ENCODE measurements at regions not wholly inside any gene's neighbourhood (a gene's known extent, or its start where the extent isn't known, plus 50 kb on each side); places are given as distances from the start of the nearest gene placed in this dataset.
"Not testable (repeated sequence)": the region's sequence is repeated elsewhere in the genome, so short reads cannot be mapped to it uniquely, and the experiment has no call there.

DNA sequence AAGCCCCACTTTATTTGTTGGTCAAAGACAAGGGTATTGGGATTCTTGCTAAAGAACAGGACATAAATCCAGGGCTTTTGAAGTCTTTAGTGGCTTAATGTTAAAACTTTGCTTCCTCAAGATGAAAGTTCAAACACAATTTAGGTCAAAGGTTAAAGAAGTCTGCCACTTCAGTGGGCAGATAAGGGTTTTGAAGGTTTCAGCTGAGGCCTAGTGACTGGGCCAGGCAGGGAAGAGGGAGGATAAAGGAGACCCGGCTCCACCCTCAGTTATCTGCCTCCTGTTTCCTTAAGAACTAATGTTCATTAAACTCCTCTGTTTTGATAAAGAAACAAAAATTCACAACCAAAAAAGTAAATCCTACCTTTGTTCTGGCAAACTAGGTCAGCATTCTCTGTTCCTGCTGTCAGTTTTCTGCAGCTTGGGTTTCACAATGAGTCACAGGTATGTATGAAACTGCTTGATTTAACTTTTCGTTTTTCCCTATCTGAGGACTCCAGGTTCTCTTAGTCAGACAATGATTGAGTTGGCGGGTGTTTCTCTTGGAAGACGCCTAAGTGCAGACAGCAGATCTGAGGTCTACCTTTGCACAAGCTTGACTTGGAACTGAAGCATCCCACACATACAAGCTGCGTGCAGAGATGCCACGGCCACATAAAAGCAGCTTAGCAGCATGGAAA is 208.3 kb downstream of the EXOC5 start:
- DNase-seq, result peak; percentile 3

DNA sequence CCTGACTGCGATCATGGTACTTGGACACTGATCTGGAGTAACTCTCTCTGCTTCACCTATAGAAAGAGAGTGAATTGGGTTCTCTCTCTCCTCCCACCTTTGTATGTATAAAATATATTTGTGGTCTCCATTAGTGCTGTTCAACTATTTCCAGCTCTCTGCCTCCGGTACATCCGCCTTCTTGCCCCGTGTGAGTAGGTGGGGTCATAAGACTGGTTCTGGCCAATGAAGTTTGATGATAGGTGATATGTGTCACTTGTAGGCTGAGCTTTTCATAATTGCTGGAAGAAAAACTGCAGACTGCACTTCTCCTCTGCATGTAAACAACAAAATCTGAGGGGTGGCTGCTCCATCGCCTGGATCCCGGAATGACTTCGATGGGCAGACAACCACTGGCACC is 210.4 kb downstream of the EXOC5 start:
- no peak for DNase-seq

DNA sequence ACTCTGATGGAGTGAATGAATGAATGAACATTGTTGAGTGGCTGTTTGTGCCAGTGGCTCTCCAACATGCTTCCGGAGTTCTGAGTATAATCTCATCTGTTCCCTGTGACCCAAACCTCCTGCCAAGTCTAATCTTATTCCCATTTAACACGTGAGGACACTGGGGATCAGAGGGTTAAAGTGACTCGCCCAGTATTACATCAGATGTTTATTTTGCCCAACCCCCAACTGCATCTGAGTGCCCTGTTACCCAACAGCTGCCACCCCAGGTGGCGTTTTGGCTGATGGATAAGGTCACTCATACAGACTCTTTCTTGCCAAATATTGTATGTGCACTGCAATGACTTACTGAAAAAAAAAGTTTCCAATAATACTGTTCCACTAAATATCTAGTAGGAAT is 210.9 kb downstream of the EXOC5 start:
- no peak for DNase-seq

DNA sequence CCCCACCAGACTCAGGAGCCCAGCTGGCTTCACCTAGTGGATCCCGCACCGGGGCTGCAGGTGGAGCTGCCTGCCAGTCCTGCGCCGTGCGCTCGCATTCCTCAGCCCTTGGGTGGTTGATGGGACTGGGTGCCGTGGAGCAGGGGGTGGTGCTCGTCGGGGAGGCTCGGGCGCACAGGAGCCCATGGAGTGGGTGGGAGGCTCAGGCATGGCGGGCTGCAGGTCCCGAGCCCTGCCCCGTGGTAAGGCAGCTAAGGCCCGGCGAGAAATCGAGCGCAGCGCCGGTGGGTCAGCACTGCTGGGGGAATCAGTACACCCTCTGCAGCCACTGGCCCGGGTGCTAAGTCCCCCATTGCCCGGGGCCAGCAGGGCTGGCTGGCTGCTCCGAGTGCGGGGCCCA is 212.2 kb downstream of the EXOC5 start:
- DNase-seq, result not testable (repeated sequence)

DNA sequence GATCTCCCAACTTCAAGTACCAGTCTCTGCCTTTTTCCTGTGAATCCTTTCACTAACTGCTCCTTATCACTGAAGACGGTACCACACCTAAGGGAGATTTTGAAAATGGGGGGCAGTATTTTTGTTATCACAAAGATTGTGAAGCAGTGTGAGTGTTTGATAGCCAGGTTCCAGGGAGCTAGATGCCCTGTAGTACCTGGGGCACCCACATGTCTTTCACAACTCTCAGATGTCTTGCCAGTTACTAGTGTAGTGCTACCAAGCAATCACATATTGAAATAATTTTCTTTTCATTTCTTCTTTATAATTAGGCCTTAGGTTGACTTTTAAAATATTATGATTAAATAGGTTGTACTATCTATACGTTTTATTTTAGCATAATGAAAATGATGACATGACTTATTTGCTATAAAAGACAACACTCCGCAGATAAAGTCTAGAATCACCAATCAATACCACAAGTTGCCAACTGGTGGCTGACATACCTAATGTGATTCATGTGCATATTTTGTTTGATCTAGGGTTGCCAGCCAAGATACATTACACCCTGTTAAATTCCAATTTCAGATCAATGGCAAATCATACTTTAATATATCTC is 215.9 kb downstream of the EXOC5 start:
- no peak for DNase-seq

DNA sequence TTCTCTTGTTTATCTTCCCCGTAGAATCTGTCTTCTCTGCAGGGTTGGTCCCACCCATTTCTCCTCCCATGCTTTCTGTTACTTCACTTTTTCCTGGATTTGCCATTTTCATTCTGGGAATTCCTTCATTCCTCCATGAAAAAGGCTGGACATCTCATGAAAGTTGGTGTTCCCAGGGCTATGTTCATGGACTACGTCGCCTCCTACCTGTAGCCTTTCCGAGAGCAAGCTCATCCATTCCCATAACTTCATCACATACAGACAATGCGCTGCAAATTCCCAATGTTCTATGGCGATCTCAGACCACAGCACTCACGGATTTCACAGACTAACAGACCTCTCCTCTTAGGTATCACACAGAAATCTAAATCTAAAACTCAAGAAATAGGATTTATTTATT is 217.1 kb downstream of the EXOC5 start:
- no peak for DNase-seq

DNA sequence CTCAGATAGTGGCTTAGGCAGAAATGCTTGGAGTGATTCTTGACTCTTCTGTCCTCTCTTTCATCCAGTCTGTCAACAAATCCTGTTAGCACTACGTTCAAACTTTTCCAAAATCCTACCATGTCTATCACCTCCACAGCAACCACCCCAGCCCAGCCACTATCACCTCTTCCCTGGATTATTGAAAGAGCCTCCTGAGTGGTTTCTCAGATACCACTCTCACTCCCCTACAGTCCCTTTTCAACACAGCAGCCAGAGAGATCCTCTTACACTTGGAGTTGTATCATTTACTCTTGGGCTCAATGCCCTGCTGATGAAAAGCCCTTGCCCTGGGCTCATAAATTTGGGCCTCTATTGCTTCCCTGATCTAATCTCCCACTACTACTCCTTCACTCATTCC is 218.9 kb downstream of the EXOC5 start:
- no peak for DNase-seq

DNA sequence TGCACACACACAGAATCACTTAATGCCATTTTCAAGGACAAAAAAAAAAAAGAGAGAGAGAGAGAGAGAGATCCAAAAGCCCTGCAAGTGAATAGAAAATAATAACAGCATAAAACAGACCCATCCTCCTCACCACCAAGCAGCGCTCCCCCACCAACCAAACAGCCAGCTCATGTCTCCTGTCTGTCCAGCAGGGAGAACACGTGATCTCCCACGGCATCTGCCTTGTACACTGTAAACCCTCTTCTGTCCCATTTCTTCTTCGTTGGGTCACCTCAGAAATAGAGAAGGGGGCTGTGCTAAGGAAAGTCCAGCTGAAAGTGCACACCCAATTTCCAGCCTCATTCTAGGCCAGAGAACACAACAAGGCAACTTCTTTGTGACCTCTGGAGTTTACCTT is 222.5 kb downstream of the EXOC5 start:
- no peak for DNase-seq

DNA sequence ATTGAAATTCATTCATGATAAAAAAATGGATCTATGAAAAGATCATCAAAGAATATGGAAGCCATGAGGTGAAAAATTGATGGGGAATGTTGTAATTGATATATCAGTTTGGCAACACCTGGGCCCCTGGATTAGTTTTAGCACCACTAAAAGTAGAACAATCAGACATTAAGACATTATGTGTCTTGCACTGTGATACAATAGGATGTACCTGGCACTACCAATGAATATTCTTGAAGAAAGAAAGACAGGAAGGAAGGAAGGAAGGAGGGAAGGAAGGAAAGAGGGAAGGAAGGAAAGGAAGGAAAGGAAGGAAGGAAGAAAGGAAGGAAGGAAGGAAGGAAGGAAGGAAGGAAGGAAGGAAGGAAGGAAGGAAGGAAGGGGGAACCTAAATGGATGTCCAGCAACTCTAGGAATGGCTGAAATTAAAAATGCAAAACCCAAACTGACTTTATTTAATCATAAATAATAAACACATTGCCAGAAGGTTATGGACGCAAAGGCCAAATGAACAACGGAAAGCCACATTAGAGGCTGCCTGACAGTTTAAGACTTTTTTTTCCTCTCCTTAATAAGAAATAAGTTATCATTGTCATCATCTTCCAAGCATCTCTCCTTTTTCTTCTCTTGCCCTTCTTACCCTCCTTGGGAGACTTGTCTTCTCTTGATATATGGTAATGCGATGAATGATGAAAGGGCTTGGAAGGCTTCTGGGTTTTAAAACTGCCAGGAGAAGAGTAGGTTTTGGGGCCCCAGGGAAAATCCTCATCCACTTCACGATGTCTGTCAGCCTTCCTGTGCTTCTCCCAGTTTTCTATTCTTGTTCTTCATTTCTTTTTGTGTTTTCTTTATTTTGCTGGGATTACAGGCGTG is 224.4 kb downstream of the EXOC5 start:
- not testable (repeated sequence) for DNase-seq

DNA sequence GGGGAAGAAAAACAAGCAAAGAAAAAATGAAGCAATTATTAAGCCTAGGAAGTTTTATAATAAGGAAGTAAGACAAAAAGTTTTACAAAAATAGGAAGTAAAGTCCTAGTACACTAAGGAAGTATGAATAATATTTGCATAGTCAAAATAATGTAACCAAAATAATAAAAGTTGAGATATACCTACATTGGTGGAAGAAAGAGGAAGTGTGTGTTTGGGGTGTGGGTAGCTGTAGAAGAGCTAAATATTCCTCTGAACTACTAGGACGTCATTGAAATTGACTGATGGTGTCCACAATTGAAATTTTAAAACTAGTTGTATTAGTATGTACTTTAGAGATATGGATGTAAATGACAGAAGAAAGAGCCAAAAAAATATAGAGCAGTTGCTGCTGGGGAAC is 228.4 kb upstream of the OTX2 start:
- DNase-seq, result no peak

DNA sequence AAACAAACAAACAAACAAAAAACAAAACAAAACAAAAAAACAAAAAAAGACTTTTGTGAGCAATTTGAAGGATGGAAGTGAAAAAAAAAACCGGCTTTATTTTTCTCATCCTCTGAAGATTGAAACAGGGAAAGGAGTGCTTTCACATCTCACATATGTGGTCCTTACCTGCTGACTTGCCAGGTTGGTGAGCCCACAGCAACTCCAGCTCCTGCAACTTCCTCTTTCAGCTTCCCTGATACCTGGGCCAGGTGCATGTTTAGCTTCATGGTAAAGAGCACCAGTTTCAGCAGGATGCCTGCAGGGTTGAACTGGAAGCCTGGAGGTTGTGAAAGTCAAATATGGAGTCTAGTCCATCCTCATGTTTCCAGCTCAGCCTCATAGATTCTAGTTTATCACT is 221.2 kb upstream of the OTX2 start:
- no peak for DNase-seq

DNA sequence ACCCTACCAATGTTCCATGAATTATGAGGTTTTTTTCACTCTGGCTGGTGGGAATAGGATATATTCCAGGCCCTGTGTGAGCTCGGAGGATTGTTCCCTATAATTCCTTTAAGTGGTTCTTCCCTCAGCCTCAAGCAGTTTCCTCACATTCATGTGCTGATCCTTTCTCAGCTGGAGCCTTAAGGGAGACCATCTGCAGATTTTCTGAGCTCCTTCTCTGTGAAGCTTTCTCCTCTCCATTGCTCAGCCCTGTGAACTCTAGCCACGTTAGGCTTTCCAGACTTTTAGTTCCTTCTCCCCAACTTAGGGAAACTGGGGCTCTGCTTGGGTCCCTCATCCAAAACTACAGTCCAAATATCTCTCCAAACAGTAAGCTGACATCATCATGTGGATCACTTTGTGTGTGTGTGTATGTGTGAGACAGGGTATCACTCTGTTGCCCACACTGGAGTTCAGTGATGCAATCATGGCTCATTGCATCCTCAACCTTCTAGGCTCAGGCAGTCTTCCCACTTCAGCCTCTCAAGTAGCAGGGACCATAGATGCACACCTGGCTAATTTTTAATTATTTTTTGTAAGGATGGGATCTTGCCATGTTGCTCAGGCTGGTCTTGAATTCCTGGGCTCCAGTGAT is 219.5 kb upstream of the OTX2 start:
- no peak for DNase-seq

DNA sequence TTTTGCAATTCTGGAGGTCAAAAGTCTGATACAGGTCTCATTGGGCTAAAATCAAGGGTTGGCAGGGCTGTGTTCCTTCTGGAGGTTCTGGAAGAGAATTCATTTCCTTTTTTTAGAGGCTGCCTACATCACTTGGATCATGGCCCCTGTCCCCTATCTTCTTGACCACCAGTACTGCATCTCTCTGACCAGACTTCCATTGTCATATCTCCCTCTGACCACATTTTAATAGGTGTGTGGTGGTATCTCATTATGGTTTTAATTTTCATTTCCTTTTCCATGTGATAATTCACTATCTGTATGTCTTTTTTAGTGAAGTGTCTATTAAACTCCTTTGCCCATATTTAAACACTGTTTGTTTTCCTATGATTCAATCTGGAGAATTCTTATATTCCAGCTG is 215.2 kb upstream of the OTX2 start:
- DNase-seq, result no peak

DNA sequence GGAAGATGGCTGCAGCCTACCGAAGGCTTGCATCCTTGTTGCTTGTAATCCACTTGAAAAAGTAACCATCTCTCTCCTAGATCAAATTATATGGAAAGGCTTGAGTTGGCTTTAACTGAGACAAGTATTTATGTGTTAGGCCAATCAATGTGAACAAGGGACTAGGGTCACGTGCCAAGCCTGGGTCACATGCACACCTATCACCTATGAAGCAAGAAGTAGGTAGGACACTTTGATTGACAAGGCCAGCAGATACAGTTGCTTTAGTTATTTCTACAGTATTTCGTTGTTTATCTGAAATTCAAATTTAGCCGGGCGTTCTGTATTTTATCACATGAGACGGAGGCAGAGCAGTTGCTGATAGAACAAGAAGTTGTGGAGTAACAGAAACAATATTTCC is 212.3 kb upstream of the OTX2 start:
- no peak for DNase-seq

DNA sequence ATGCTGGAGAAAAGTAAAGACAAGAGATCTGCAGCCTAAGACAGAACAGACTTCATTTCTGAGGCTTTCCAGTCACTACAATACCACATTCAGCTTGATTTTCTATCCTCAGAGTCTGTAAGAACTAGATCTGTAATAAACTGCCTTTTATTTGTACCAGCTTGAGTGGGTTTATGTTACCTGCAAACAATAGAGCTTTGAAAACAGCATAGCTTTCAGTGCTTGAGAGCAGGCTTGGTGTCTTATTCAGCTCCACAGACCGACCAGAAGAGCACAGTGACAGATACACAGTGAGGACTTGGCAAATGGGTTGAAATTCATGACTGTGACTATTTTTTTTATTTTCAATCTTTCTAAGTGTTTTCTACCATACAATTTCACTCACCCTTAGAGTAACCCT is 207.8 kb upstream of the OTX2 start:
- no peak for DNase-seq

DNA sequence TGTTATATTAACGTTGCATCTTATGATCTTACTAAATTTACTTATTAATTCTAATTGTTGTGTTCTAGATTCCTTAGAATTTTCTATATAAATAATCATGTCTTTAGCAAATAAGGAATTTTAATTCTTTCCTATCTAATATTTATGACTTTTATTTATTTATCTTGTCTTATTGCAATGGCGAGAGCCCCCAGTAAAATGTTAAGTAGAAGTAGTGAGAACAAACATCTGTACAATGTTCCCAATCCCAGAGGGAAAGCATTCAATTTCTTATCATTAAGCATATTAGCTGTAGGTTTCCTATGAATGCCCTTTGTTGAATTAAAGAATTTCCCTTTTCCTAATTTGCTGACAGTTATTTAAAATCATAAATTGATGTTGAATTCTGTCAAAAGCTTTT is 203.7 kb upstream of the OTX2 start:
- no peak for DNase-seq

DNA sequence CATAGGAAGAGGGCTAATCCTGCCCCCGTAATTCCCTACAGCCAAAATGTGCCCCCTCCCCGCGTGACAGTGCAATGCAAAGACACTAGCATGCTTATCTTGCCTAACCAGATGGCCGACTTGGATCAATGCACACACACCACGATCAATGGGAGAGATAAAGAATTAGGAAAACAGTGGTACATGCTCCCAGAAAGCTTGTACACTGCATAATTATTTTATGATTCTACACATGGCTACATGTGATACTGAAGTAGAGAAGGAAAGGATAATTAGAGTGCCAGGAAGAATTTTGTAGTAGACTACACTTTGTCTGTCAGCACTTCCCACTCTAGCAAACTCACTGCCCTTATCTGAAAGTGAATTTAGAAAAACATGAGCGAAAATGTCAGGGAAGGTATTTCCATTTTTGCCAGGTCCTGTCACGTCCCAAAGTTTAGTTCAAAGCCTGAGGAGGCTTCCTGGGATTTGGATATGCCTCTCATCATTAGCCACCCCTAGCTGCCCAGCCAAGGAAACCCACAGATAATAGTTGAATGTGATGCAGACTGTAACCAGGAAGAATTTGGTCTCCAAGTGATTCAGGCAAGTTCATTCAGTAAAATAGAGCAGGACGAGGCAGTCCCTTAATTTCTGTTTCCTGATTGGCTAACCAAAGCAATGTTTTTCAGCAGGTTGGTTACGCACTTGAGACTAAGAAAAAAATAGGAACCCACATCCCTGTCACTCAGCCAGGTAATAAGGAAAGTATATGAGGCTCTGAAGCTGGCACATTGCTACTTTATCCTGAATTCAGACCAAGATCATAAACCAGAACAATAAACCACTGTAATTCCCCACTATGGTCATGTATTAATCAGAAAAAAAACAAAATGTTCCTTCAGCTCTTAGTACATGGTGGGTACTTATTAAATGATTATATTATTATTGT is 199.6 kb upstream of the OTX2 start:
- DNase-seq, result peak; percentile 27

DNA sequence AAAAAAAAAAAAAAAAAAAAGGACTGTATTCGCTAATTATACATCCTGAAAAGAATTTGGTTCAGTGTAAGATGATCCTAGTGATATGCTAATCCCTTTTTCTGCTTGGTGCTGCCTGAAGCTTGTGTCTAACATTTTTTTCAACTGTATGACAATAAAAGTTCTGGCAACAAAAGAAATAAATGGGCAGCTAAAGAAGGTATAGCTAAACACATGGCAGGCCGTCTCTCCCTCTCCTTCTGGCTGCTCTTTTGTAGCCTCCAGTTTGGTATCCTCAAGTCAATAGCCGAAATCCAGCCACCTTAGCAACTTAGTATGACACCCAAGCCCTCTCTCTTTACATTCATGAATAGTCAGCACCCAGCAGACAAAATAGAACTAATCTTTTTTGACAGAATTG is 198.3 kb upstream of the OTX2 start:
- DNase-seq, result no peak

DNA sequence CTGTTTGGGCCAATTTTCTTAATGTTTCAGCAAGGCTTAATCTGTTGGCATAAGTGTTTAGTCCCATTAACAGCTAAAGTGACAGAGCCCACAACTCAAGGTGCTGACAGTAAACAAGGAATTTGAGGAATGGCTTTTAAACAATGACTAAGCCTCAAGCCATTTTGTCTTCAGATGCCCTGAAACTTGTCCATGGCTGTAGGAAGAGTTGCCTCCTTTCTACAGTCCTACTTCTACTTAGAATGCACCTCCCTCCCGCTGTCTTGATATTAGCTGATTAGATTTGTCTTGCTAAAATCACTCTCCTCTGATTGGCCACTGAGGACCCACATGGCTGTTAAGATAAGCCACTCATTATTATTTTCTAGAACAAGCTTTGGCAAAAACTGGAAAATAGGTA is 188.4 kb upstream of the OTX2 start:
- DNase-seq, result no peak

DNA sequence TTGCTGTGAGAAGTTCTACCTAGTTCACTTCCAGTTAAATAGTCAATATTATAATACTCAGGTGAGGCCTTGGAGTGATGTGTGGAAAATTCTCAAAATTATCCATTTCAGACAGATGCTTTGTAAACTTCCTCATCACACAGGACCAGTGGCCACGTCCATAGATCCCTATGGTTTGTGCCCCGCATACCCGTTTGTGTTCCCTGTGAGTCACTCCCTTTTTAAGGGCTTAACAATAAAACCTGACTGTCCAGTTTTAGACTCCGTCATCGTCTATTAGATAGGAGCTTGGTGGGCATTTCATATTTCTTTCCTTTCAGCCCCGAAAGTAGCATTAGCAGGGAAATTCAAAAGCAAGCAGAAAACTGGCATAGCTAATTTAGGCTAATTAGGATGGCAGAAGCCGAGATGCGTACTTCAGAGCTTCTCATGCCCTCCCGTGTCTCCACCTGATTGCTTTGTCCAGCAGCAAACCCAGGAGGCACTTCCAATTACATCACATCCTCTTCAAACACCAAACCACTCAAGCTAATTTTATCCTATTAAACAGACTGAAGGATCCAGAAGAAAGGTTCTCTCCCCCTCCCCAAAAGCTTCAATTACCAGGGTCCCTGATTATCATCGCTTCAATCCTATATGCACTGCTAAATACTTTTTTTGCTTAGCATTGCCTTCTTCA is 186.6 kb upstream of the OTX2 start:
- DNase-seq, result no peak

DNA sequence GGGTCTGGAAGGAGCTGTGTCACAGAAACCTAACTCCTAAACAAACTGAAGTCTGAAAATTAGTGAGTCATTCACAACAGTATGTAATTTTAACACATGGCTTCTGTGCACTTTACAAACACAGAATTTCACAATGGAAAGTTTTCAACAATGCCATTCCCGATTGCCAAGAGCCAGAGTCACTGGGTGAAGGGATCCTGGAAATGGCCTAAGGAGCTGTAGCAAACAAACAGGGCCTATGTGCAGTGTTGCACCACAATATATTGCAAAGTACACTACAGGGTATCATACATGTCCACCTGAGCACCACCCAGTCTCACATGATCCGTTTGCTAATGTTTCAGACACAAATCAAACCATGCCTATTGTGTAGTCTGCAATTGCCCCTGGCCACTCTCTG is 184.7 kb upstream of the OTX2 start:
- no peak for DNase-seq

DNA sequence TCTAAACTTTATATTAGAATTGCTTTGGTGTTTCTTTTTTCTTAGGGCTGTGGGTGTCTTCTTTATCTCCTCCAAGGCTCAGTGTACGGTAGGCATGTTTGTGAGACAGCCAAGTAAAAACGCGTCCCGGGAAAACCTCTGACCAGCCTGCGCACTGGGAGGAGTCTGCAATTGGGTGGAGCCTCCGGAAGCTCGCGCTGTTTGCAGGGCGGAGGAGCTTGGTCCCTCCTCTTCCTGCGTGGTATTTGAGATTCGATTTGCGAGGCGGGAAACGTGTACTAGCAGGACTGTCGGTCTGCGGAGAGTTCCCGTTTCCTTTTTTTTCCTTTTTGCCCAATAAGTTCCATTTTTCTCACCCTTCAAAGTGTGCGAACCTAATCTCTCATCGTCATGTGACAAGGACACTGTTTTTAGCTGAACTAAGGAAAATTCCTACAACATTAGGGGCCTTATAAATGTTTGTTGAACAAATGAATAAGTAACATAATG is 182.1 kb upstream of the OTX2 start:
- DNase-seq, result no peak
